ENCODE measurements at regions not wholly inside any gene's neighbourhood (a gene's known extent, or its start where the extent isn't known, plus 50 kb on each side); places are given as distances from the start of the nearest gene placed in this dataset.

DNA sequence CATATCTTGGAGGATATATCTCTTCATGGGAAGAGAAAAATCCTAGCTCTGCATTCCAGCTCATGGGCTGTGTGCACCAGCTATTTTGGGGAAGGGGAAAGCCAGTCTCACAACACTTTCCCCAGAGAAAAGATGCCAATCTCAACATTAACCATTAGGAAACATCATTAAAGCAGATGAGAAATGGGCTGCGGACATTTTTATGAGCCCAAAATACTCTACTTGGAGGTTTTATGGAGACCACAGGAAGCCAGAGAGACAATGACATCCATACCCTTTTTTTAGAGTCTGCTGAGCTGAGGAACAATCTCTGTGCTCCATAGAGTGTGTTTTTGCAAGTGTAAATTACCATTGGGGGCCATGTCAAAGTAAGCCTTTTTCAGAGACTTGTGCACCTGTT is 213.7 kb downstream of the TRIB2 start:
- Histone ChIP-seq H3K27me3 (replicated peaks in 1 of 4; ENCODE audit: control insufficient read depth in 3 of 4, extremely low read depth in 1 of 4, insufficient read depth in 3 of 4, low read length in 3 of 4) (no peaks in the 10 kb centered on the region), H3K79me1 (ENCODE audit: low read depth, low read length) (no peaks in the 10 kb centered on the region), H2AFZ (ENCODE audit: low read length) (no peak overlapping the region), H3K4me2 (ENCODE audit: insufficient read depth in 1 of 2, low read depth in 2 of 2, low read length in 2 of 2) (no peak overlapping the region), H2BK20ac (ENCODE audit: low read length) (no peak overlapping the region), H4K8ac (ENCODE audit: extremely low read depth, insufficient read depth, low read length) (no peak overlapping the region), H3K27ac (ENCODE audit: low read depth, low read length) (no peak overlapping the region), H3K4ac (replicated peaks; ENCODE audit: insufficient read length, low read depth, low read length) (no peak overlapping the region), H3K9me3 (ENCODE audit: insufficient read depth in 2 of 2, low read depth in 1 of 2, low read length in 1 of 2) (peaks cover 0 to 6% of the 10 kb centered on the region in 2 experiments; a peak in 1 of 4 replicates), H3K56ac (replicated peaks; ENCODE audit: insufficient read length, low read depth, low read length) (no peak overlapping the region), H3K23me2 (ENCODE audit: low read depth, low read length) (no peaks in the 10 kb centered on the region), H3K18ac (ENCODE audit: extremely low read depth, low read length) (no peak overlapping the region), H3K9ac (replicated peaks in 1 of 4; ENCODE audit: extremely low read depth in 1 of 4, low read depth in 3 of 4, low read length in 3 of 4) (no peak overlapping the region), H2BK12ac (ENCODE audit: low read depth, low read length) (no peak overlapping the region), H3K36me3 (ENCODE audit: control insufficient read depth in 2 of 4, insufficient read depth in 4 of 4, low read length in 3 of 4) (no peaks in the 10 kb centered on the region), H2AK5ac (ENCODE audit: low read depth, low read length) (no peak overlapping the region), H4K91ac (replicated peaks; ENCODE audit: insufficient read length, low read length) (no peak overlapping the region), H2BK5ac (ENCODE audit: low read depth, low read length) (no peak overlapping the region), H4K20me1 (replicated peaks in 1 of 2; ENCODE audit: control insufficient read depth in 1 of 2, insufficient read depth in 2 of 2, low read length in 2 of 2) (no peaks in the 10 kb centered on the region), H3K23ac (ENCODE audit: insufficient read length) (no peak overlapping the region), H3K79me2 (ENCODE audit: control insufficient read depth in 1 of 2, insufficient read depth in 2 of 2, low read length in 2 of 2) (no peaks in the 10 kb centered on the region), H3K14ac (ENCODE audit: insufficient read length) (no peak overlapping the region), H2BK15ac (ENCODE audit: low read length) (no peak overlapping the region), H4K5ac (ENCODE audit: insufficient read length, low read depth, low read length) (no peak overlapping the region), H3K4me3 (ENCODE audit: extremely low read depth in 1 of 4, insufficient read depth in 2 of 4, low read depth in 3 of 4, low read length in 4 of 4) (no peak overlapping the region), H2BK120ac (replicated peaks; ENCODE audit: low read depth, low read length) (no peak overlapping the region), H3K4me1 (replicated peaks in 1 of 4; ENCODE audit: control insufficient read depth in 3 of 4, insufficient read depth in 4 of 4, low read length in 3 of 4) (peaks cover 3 to 11% (median 10%) of the 10 kb centered on the region in 4 experiments; a peak in 5 of 7 replicates)
- DNase-seq (ENCODE audit: low read depth in 1 of 2, low spot score in 2 of 2) (no peak), FAIRE-seq (no peak)
- POLR2A ChIA-PET (ENCODE audit: partially characterized antibody), result no interaction called here
- CTCF ChIA-PET (ENCODE audit: partially characterized antibody), result interaction anchor here (0.7 to 3.4 kb wide), 39 partner anchors 10 to 1101 kb away, joined by 3 to 40 read pairs (median 4); partner anchors contain the start of gene TRIB2
- 100% methylated on average over 1 of the region's 1 CpG; no CpG with 5 or more reads in 1 of the 2 experiments for WGBS, 2 experiments (ENCODE audit: extremely low coverage in 1 of 2, insufficient coverage in 1 of 2, insufficient read length in 1 of 2, insufficient replicate concordance in 2 of 2, low coverage in 1 of 2, low lambda C conversion rate in 2 of 2, missing lambda C conversion rate in 1 of 2)
- TF ChIP-seq ZNF274 (IDR thresholded peaks at IDR 0.05; ENCODE audit: borderline replicate concordance, extremely low read depth, low read length) (no peak), SUZ12 (IDR thresholded peaks at IDR 0.05; ENCODE audit: low read length) (no peak), HDAC2 (IDR thresholded peaks at IDR 0.05; ENCODE audit: borderline replicate concordance in 1 of 2, low read depth in 2 of 2, low read length in 2 of 2) (no peak)

Data from H1 (cell line).